HG03103 (cell line): ENCODE measurements at regions not wholly inside any gene's neighbourhood (a gene's known extent, or its start where the extent isn't known, plus 50 kb on each side); places are given as distances from the start of the nearest gene placed in this dataset.
"Not testable (repeated sequence)": the region's sequence is repeated elsewhere in the genome, so short reads cannot be mapped to it uniquely, and the experiment has no call there.

Source experiments
- ATAC-seq: cut with Tn5 transposase; IDR thresholded peaks from one replicate; pipeline ENCODE4 v1.9.1; 2021; ENCODE audit warnings: low read depth; ENCODE audit not compliant: unreplicated experiment

GRCh38 chr5:99495456-99495855, 566.6 kb upstream of the CHD1 start:
- not testable (repeated sequence) for ATAC-seq

DNA sequence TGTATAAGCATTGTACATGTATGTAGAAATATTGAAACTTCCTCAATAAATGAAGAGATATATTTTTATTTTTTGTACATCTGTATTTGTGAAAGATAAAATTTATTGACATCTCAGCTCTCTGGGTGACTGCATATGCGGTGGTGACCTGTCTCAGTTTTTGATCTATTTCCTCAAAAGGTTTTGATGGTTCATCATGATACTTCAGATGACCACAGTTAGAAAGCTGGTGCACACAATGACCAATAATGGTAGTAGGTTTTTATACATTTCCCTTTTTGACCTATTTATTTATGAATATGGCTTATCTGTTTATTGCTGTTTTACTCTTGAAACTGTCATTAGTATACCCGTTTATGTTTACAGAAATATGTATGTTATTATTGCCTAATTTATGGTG, 549.6 kb upstream of the CHD1 start:
- ATAC-seq, result not testable (repeated sequence)

DNA sequence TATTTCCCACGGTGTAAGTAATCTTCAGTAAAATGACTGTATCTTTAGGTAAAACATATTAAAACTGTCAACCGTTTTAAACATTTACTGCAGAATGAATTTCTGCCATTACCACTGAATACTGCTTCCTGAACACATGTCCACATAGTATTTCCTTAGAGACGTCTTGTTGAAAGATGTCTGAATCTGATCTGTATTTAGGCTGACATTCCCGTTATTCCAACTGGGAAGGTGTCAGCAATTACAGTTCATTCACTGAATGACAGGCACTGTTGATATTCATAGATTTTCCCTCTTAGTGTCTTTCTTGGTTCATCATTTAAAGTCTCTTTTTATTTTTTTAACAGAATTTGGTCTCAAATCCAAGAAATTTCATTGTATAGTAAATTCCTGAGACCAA, 544.5 kb upstream of the CHD1 start:
- not testable (repeated sequence) for ATAC-seq

DNA sequence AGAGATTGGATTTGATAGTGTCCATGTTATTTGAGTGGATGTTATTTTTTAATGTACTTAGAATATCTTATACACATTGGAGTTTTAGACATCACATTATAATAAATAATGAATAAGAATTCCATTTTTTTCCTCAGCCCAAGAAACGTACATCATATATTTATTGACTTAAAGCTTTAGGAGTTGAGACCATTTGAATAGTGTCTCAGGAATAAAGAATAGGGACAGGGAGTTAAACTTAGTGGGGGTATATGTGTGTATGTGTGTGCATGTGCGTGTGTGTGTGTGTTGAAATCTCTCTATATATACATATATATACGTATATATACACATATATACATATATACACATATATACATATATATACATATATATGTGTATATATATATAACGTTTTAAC, 542.9 kb upstream of the CHD1 start:
- not testable (repeated sequence) for ATAC-seq

GRCh38 chr5:99471178-99471577, 542.4 kb upstream of the CHD1 start:
- ATAC-seq, result not testable (repeated sequence)

GRCh38 chr5:99470636-99471035, 541.8 kb upstream of the CHD1 start:
- not testable (repeated sequence) for ATAC-seq

- ATAC-seq, result no peak
These were observed 531.9 kb upstream of the CHD1 start for GRCh38 chr5:99460701-99461100.

- no peak for ATAC-seq
These were observed 524.4 kb upstream of the CHD1 start for GRCh38 chr5:99453196-99453595.

DNA sequence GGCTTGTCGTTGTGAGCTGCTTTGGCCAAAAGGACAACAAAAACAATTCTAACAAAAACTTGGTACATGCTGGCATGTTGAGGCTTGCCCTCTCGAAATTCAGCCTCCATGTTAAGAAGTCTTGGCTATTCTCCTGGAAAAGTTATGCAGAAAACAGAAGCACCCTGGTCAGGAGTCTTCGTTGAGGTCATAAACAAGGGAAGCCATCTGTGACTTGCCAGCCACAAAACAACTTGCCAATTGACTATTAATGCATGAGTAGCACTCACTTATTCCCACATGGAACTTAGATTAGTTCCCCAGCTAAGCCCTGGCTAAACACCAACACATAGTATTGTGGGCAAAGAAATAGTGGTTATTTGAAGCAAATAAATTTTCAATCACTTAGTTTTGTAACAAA, 521.0 kb upstream of the CHD1 start:
- ATAC-seq, result no peak

DNA sequence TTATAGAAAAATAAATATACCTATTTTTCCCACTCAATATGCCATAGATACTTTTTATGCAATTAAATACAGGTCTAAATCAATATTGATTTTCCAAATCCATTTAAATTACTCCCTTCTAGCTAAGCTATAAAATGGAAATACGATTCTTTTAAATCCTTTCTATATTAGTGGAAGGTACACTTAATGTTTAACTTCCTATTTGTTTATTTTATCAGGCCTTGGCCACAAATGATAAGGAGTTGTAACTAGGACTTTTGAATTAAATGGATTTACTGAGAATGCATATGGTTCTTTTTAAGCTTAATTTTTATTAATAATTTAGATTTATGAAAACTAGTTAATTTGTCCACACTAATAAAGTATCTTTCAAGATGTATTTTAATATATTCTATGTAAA, 517.0 kb upstream of the CHD1 start:
- no peak for ATAC-seq

DNA sequence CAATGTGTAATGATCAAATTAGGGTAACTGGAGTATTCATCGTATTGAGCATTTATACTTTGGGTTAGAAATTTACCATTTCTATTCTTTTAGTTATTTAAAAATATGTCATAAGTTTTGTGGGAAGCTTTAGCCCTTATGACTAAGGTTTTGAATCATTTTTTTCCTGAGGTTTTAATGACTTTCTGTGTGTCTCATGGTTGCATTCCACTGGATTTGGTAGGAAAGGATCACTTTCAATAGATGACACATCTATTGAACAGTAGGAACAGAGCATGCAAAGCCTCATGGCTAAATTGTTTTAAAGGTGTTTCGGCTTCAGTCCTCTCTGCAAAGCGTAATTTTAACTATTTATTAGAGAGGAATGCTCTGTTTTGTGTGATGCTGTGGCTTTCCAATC, 512.4 kb upstream of the CHD1 start:
- no peak for ATAC-seq

DNA sequence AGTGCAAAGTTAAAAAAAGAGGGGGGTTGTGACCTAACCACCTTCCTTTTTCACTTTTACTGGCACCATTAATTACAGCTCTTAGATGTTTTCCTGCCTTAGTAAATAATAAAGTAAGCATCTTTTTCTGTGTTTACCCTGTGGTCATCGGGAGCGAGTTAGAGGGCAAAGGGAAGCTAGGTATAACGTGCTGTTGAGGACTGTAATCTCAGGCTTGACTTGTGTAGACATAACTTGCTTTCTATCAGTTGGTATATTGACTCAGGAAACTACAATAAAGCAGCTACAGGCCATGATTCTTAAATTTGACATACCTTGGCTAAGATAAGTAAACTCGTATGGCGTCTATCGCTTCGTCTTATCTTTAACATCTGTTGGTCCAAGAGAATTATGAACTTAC, 509.8 kb upstream of the CHD1 start:
- no peak for ATAC-seq

GRCh38 chr5:99437986-99438385, 509.2 kb upstream of the CHD1 start:
- no peak for ATAC-seq

- not testable (repeated sequence) for ATAC-seq
These were observed 494.6 kb upstream of the CHD1 start for GRCh38 chr5:99423396-99423795.

DNA sequence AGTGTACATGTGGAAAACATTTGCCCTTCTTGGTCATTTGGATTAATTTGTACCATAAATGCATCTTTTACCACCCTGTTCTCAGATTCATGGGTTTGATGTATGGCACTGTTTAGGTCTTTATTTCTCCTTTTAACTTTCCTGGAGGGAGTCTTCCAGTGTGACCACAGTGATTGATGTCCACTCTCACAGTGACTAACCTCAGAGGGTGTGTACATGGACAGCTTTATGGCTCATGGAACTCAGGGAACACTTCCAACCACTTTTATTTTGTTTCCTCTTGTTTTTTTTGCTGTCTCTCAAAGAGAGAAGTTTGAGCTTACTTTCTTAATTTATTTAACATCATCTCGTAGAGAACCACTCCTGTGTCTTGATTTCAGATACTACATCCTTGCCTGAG, 489.8 kb upstream of the CHD1 start:
- ATAC-seq, result not testable (repeated sequence)

DNA sequence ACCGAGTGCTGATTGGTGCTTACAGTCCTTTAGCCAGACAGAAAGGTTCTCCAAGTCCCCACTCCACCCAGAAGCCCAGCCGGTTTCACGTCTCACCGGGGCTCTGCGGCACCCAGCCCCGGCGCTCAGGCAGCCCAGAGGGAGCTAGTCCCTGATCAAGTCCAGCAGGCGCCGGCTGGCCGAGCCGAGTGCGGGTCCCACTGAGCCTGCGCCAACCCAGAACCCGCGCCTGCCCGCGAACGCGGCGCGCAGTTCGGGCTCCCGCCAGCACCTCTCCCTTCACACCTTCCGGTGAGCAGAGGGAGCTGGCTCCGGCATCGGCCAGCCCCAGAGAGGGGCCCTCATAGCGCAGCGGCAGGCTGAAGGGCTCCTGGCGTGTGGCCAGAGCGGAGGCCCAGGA, 481.6 kb upstream of the CHD1 start:
- ATAC-seq, result not testable (repeated sequence)

- ATAC-seq, result not testable (repeated sequence)
These were observed 476.0 kb upstream of the CHD1 start for GRCh38 chr5:99404764-99405302.

DNA sequence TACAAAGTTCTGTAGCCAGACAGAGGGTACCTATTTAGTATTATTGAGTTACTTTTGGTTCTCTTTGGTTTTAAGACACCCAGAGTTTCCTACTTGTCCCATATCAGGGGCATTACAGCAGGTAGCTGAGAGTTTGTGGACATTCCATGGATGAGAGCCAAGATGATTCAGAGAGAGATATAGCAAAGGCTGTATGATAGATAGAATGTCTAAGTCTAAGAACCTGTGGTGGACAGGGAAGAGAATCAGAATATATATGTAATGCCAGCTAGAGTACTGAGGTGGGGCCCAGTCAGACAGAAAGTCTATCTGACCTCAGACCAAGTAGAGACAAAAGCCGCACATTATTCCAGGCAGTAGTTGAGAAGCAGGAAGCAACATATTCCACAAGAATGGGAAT, 471.8 kb upstream of the CHD1 start:
- not testable (repeated sequence) for ATAC-seq

GRCh38 chr5:99398976-99399375, 470.2 kb upstream of the CHD1 start:
- no peak for ATAC-seq

GRCh38 chr5:99386406-99387077, 457.7 kb upstream of the CHD1 start:
- no peak for ATAC-seq

GRCh38 chr5:99379187-99379586, 450.4 kb upstream of the CHD1 start:
- no peak for ATAC-seq

GRCh38 chr5:99378443-99378842, 449.6 kb upstream of the CHD1 start:
- no peak for ATAC-seq
